Adrenal gland (tissue), 5 donors: ENCODE measurements at regions not wholly inside any gene's neighbourhood (a gene's known extent, or its start where the extent isn't known, plus 50 kb on each side); places are given as distances from the start of the nearest gene placed in this dataset.

Experiments
- POLR2A ChIP-seq, 2 donors: fragments of 450-650 bp; IDR thresholded peaks; one replicate each; pipeline ENCODE4 v1.6.1; 2017; ENCODE audit warnings: antibody characterized with exemption in 2 of 2, mild to moderate bottlenecking in 2 of 2, moderate library complexity in 1 of 2
- TF ChIP-seq, protein P1 (sequence below), 6 experiments: fragments of 450-650 bp in 4 of 6; fragments of 200-600 bp in 2 of 6; sonication (generic) in 1 of 6; IDR thresholded peaks; 1 replicate in 5 of 6; 2 replicates in 1 of 6; pipeline versions ENCODE4 v1.5.1 to v1.8.0; 2016 to 2021; ENCODE audit warnings: antibody characterized with exemption in 6 of 6, mild to moderate bottlenecking in 2 of 6, moderate library complexity in 1 of 6
- donor health status: DM: no; HTN: no; CAD: no.

DNA sequence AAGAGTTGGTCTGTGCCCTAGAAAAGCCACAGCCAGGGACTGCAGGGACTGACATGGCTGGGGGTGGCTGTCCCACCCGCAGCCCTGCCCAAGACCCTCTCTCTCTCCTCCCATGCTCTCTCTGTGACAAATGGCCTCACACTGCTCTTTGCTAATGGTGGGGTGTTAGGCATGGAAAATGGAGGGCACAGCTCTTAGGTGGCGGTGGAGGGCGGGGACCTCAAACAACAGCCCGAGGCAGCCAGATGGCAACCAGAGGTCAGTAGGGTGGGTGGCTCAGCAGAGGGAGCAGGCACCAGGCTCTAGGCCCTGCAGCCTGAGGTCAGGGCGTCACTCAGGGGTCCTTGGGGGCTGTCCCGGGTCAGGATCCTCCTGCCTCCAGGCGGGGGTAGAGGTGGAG is 73.9 kb upstream of the DAB2IP start:
- TF ChIP-seq, protein P1, sequence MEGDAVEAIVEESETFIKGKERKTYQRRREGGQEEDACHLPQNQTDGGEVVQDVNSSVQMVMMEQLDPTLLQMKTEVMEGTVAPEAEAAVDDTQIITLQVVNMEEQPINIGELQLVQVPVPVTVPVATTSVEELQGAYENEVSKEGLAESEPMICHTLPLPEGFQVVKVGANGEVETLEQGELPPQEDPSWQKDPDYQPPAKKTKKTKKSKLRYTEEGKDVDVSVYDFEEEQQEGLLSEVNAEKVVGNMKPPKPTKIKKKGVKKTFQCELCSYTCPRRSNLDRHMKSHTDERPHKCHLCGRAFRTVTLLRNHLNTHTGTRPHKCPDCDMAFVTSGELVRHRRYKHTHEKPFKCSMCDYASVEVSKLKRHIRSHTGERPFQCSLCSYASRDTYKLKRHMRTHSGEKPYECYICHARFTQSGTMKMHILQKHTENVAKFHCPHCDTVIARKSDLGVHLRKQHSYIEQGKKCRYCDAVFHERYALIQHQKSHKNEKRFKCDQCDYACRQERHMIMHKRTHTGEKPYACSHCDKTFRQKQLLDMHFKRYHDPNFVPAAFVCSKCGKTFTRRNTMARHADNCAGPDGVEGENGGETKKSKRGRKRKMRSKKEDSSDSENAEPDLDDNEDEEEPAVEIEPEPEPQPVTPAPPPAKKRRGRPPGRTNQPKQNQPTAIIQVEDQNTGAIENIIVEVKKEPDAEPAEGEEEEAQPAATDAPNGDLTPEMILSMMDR (IDR thresholded peaks at IDR 0.05), result no peak
- TF ChIP-seq POLR2A (IDR thresholded peaks at IDR 0.05), result no peak
